ENCODE measurements at regions not wholly inside any gene's neighbourhood (a gene's known extent, or its start where the extent isn't known, plus 50 kb on each side); places are given as distances from the start of the nearest gene placed in this dataset.
A peak's percentile ranks its signal among the peaks of the same experiment; 100 is the strongest.

- TF ChIP-seq POGK (CRISPR knock-in tag; conservative IDR thresholded peaks at IDR 0.05) (no peak), PHF20 (CRISPR knock-in tag; IDR thresholded peaks at IDR 0.05) (no peak), CEBPG (CRISPR knock-in tag; IDR thresholded peaks at IDR 0.05) (peak; percentile 90), ZC3H13 (CRISPR knock-in tag; IDR thresholded peaks at IDR 0.05) (no peak), JARID2 (CRISPR knock-in tag; IDR thresholded peaks at IDR 0.05; ENCODE audit: insufficient replicate concordance) (no peak), ATF6 (CRISPR knock-in tag; conservative IDR thresholded peaks at IDR 0.05) (no peak), CENPX (CRISPR knock-in tag; IDR thresholded peaks at IDR 0.05) (no peak), PAXIP1 (CRISPR knock-in tag; conservative IDR thresholded peaks at IDR 0.05) (peak; percentile 61), ARID4A (CRISPR knock-in tag; IDR thresholded peaks at IDR 0.05; ENCODE audit: borderline replicate concordance) (no peak), SSRP1 (CRISPR knock-in tag; IDR thresholded peaks at IDR 0.05) (no peak), FOXJ3 (CRISPR knock-in tag; IDR thresholded peaks at IDR 0.05; ENCODE audit: borderline replicate concordance) (peak; percentile 89; the same call in 1 of the 2 replicates), ZNF264 (CRISPR knock-in tag; IDR thresholded peaks at IDR 0.05) (peak; percentile 77; the same call in 1 of the 2 replicates), ZNF879 (CRISPR knock-in tag; IDR thresholded peaks at IDR 0.05) (no peak), CBFB (CRISPR knock-in tag; IDR thresholded peaks at IDR 0.05) (no peak), GMEB2 (CRISPR knock-in tag; IDR thresholded peaks at IDR 0.05; ENCODE audit: low read depth) (no peak)
Measured at GRCh38 chr14:34368115-34368970, 93.7 kb downstream of the SPTSSA start (continued).

All from HepG2 (cell line).